GM19025 (cell line): ENCODE measurements at regions not wholly inside any gene's neighbourhood (a gene's known extent, or its start where the extent isn't known, plus 50 kb on each side); places are given as distances from the start of the nearest gene placed in this dataset.
"Not testable (repeated sequence)": the region's sequence is repeated elsewhere in the genome, so short reads cannot be mapped to it uniquely, and the experiment has no call there.

Experiments used
- ATAC-seq: cut with Tn5 transposase; IDR thresholded peaks from one replicate; pipeline ENCODE4 v1.9.1; 2021; ENCODE audit warnings: mild to moderate bottlenecking, low read depth, moderate library complexity; ENCODE audit not compliant: unreplicated experiment

DNA sequence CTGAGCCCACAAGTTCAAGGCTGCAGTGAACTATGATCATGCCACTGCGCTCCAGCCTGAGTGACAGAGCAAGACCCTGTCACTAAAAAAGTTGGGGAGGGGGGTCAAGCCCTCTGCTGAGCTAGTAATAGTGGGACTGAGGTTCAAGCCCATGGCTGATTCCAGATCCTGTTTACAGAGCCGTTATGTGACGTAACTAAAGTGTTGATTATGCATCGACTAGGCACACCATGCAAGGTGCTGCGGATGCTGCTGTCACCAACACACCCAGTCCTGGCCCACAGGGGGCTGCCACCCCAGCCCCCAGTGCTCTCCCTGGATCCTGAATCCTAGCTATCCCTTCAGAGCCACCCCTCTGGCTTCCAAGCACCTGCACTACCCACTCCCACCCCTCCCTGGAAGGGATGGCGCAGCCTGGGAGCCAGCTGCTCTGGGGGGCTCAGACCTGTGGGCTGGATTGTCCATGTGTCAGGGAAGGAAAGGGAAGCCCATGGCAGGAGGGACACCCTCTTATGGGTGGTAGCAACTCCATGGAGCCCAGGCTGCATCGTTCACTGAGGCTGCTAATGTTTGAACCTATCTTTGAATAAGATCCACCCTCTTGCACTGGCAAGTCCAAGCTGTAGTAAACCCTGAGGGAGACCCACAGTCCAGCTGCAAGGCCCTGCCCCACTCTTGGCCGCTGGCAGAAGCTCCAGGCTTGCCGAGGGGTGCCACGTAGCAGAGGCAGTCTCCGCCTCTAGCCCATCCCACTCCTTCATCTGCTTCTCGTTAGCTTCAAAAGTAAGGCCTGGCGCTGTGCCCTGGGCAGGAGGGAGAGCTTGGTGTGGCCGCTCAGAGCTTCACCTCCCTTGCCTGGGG is 95.0 kb downstream of the SNX5 start:
- no peak for ATAC-seq

DNA sequence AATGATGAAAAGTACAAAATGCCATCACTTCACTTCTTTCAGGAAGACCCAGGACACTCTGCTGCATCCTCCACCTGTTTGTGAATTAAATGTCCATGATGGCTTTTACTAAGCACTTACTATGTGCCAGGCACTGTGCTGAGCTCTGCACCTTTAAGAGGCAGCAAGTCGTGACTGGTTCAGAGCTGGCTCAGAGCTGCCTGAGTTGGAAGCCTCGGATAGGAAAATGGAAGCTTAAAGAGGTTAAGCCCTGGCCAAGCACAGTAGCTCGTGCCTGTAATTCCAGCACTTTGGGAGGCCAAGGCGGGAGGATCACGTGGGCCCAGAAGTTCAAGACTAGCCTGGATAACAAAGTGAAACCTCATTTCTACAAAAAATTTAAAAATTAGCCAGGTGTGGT is 95.6 kb downstream of the SNX5 start:
- no peak for ATAC-seq

DNA sequence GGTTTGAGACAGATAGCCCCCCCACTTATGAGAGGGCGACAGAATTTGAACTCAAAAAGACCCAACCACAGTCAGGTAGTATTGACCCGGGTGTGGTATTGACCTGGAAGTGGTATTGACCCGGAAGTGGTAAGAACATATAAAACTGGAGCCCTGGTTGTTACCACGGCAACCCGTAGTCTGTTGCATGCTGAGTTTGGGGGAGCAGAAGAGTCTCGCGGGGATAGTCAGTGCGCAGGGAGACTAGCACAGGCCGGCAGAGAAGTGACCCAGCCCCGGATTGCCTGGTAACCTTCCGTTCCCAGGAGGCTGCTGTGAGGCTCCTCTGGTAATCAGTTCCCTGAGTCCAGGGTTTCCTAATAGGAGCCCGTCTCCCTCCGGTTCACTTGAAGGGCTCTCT is 96.2 kb downstream of the SNX5 start:
- ATAC-seq: no peak

DNA sequence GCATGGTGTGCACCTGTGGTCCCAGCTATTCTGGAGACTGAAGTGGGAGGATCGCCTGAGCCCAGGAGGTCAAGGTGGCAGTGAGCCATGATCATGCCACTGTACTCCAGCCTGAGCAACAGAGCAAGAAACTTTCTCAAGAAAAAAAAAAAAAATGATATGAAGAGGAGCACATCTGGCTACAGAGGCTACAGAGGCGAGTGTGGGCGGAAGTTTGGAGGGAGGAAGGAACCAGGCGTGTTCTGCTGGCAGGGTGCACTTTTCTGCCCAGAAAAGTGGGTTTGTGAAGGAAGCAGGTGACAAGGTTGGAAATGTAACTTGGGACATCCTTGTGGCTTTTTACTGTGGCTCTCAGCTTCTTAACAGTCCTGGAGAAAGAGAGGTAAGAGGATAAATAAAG is 96.7 kb downstream of the SNX5 start:
- no peak for ATAC-seq

DNA sequence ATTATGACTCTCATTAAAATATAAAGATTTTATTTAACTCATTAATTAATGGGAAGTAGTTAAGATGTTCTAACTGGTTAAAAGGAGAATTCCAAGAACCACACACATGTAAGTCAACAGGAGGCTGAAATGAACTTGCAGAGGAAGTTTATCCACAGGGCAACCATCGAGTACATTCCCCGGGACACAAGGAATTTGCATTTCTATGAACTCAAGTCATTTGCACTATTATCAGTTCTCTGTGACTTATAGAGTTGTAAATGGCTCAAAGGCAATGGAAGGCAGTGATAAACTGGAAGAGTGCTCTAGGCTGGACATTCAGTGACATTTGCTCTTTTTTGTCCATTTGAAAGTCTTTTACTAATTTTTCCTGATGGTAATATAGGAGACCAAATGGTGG is 97.4 kb downstream of the SNX5 start:
- no peak for ATAC-seq

DNA sequence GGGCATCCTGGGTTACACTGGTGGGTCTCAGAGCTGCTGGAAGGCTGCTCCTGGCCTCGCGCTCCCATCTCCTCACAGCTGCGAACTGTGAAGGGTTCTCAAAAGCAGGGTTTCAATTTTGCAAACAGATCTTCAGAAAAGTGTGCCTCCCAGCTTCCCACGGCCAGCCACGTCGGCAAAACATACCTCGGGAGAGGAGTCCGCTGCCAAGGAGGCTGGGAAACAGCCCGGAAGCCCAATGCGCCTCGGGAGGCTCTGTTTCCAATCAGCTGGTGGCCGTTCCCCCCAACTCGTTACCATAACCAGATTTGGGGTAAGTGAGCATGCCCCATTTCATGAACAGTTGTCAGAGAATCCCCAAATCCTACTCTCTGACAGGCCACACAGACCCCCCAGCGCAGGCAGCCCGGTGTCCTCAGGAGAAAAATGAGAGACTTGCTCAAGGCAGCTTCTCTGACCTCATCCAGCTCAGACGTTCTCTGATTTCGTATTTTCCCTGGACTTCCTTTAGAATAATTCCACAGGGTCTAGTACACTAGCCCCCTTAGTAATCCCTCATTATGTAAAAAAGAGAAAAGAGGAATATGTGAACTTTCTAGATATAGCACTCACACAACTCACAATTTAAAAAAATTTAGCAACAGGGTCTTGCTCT is 98.4 kb downstream of the SNX5 start:
- no peak for ATAC-seq

DNA sequence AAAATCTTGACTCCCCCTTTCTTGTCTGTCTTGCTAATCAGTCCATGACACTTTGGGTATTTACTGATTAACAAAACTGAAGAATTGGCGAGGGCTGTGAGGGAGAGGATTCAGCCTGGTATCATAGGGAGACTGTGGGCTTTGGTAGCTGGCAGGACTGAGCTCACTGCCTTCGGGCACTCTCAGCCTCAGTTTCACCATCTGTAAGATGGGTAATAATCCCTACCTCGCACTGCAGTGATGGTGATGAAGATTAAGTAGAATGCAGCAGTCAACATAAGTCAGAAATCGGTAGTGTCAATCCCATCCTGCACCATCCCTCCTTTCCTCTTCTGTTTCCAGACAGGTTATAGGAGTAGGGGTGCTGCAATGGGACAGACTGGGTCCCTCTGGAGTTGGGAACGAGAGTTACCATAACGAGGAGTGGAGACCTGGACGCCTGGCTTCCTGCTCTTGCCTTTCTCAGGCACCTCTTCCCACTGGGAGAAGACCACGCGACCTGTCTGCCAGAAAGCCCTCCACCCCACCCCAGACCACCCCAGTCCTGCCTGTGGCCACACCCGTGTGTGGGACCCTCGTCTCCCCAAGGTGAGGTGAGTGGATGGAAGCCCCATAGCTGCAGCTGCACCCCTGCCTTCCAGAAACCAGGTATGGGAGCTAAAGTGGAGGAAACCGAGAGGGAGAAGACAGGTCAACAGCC is 99.1 kb downstream of the SNX5 start:
- ATAC-seq: no peak

DNA sequence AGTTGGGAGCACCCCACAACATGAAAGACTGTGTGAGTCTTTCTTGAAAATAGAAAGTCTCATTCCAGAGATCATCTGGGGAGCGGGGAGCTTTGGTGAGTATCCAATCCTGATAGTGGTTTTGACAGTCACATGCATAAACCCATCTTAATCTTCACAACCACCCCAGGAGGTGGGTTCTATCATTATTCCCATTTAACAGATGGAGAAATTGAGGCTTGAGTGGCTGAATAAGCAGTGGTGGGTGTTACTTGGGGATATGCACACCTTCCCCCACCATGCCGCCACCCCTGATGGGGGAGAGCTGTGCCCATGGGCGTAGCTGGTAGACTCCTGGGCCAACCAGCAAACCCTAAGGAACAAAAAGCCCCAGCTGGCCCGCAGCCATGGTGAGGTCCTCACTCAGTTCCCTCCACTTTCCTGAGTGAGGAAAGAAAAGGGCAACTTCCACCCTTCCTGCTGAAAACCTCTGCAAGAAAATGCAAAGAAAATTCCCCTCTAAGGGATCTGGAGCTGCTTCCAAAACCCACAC is 99.8 kb downstream of the SNX5 start:
- ATAC-seq: no peak

DNA sequence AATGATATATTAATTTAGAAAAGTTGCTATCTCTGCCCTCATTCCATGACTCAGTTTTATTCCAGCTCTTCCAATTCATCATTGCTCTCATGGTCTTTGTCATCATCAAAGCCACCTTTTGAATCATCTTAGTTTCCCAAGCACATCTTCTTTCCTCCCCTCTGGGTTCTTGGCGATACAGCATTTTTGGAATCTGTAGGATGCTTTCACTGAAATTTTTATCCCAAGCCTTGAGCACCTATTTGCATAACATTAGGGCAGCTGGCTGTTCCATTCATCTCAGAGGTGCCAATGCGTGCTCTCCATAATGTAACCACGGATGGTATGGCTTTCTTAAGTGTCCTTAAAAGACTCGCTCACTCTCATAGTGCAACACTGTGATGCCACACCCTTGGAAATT is 100.4 kb downstream of the SNX5 start:
- ATAC-seq: no peak

DNA sequence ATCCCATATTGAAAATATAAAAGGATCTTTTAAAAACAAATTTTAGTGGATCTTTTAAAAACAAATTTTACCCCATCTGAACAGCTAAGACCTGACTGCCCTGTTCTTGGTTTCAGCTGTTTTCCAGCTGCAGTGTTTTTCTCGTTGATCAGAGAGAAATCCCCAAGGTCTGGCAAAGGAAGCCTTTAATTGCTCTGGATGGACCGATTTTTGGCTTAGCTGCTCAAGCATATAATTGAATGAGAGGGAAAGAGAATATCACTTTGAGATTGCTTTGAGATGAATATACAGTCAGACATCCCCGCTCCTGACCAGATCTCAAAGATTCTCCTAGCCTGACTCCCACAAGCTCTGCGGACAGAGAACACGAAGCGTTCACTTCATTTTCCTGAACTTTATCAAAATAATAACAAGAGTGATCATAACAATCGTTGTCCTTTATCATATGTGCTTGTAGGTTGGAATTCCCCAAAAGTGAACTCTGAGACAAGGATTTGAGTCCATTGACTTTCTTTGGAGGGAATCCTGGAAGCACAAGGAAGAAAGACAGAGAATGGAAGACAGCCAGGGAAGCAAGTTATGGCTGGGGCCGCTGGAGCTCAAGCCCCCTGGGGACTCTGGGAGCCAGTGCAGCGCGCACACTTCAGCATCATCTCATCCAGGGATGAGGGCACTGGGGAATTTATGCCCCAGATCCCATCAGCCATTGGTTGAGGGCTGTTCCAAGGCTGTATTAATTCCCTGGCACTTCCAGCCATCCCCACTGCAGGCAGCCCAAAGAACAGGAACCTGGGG is 101.3 kb downstream of the SNX5 start:
- no peak for ATAC-seq

DNA sequence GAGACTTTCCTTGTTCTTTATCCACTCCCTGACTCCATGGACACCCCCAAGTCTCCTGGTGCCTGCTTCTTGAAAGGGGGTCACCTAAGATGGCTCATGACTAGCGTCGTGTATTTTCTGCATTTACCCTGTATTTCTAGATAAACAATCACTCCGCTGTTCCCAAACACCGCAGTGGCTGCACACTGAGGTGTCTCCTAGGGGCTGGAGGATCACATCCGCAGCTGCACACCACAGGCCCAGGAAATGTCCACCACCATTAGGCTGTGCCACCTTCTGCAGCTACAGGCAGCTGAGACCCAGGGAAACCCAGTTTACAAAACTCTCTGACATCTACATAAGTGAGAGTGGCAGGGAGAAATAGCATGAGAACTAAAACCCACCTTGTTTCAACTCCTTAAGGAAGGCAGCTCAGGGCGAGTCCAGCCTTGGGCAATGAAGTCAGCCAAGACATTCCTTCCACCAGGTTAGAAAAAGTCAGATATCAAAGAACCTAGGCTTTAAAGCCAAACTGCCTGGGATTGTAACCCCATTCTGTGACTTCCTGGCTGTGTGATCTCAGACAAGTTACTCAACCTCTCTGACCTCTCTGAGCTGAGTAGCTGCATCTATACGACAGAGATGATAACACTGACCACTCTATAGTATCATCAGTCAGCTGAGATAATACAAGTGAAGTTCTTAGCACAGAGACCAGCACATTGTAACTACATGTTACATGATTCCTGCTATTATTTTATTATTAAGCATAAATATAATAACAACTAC is 102.2 kb downstream of the SNX5 start:
- no peak for ATAC-seq

DNA sequence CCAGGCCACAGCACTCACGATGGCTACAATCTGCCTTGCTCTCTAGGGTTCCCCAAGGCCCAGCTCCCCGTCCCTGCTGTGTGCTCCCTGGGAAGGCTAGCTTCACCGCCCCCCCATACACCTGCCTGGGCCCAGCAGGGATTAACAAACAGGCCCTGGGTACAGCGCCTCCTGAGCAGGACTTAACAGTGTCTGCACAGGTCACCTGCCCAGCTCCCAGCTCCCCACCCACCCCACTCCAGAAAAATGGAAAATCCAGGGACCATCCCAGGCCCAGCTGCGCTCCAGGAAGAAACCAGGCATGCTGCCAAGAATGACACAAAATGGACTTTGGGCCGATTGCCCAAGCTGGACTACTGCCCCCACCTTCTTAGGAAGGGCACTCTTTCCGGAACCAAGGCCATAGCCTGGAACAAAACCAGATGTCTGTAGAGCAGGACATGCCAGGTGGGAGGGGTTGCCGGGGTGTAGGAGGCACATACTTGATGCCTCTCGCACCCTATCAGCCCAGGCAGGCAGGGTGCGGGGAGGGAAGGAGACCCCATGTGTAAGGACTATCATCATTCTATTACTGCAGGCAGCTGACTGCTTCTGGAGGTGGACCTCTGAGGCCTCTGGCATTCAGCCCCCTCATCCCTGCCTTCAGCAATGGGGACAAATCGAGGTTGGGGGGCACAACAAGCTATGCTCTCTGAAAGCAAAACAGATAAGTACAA is 104.9 kb downstream of the SNX5 start:
- ATAC-seq: no peak

DNA sequence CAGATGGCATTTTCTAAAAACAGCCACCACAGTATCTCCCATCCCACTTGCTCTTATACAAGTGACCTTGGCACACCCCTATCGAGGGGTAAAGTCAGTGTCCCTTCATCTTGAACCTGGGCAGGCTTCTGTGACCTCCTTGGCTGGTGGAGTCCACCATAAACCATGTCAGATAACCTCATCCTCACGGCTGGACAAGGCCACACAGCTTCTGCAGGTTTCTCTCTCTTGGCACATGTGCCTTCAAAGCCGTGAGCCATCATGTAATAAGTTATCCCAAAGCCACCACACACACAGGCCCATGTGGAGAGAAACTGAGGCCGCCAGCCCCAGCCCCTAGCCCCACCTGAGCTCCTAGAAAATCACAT is 105.4 kb downstream of the SNX5 start:
- no peak for ATAC-seq

DNA sequence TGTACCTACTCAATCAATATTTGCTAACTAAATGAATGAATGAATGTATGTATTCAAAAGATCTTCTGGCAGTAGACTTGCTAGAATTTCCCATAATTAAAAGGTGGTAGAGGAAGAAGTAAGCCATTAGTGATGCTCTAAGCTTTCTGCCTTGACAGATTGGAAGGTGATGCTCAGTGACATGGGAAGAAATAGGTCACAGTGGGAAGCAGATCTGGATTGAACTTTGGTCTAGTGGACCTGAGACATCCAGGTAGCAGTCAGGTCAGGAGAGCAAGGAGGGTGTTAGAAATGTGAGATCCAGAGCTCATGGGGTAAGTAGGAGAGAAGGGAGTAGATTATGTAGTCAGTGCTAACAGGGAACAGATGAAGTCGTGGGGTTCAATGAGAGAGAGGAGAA is 106.4 kb downstream of the SNX5 start:
- ATAC-seq: no peak

DNA sequence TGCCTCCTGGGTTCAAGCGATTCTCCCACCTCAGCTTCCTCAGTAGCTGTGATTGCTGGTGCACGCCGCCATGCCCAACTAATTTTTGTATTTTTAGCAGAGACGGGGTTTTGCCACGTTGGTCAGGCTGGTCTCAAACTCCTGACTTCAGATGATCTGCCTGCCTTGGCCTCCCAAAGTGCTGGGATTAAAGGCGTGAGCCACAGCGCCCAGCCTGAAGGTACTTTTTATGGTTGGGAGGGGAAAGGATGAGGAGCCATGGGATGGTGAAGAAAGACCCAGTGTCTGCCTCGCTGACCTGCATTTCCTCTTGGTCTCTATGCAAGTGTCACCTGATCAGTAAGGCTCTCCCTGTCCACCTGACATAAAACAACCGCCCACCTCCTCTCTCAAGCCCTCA is 107.0 kb downstream of the SNX5 start:
- not testable (repeated sequence) for ATAC-seq

DNA sequence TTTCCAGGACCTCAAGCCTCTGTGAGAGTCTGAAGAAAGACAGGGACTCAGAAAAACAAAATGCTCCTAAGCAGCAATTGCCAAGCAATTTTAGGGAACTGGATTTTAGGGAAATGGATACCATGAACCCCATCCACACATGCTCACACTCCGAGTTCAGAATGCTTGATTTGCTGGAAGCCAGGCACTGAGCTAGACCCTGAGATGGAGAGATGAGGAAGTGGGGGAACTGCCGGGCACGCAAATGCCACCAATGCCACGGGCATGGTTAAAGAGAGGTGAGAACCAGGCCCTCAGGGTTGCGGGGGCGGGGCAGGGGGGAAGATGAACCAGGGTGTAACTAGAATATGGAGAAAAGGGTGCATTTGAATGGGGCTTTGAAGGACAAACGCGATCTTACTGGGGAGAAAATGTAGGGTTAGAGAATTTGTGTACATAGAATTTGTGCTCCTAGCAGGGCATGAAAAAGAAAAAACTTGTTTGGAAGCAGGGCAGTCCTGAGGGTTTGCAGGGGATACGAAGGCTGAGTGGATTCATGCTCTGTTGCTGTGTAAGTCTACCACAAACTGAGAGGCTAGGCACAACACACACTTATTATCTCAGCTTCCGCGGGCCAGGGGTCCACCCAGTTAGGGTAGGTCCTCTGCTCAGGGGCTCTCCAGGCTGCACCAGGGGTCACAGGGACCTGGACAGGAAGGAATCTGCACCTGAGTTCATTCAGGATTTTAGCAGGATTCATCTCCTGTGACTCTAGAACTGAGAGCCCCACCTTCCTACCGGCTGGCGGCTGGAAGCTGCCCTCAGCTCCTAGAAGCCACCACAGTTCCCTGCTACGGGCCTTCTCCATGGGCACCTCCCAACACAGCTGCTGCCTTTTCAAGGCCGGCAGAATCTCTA is 108.0 kb downstream of the SNX5 start:
- no peak for ATAC-seq

DNA sequence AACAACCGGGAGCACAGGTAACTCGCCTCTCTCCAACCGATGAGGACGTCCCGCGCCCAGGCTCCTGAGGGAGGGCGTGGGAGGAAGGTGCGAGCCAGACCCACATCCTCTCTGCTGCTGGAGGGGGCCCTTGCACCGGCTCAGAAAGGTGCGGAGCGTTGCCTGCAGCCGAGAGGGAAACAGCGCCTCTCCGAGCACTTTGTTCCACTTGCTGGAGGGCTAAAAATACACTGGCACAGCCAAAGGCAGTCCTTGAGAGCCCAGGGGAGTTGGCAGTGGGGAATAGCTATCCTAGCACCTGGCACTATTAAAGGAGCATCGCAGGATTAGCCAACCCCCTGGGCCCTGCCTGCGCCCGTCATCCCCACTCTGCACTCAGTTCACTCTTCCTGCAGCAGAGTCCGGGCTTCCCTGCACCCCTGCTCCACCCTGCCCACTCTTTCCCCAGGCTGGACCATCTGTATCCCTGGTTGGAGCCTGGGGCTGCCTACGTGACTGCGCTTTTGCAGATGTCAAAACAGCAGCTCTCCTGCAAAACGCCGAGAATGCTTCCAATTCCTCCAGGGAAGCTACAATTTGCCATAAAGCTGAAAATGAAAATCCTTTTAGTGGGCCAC is 108.9 kb downstream of the SNX5 start:
- no peak for ATAC-seq
